Neural progenitor cell (in vitro differentiated cells): ENCODE measurements at regions not wholly inside any gene's neighbourhood (a gene's known extent, or its start where the extent isn't known, plus 50 kb on each side); places are given as distances from the start of the nearest gene placed in this dataset.

Experiments
- DNase-seq: peaks from one replicate; pipeline ENCODE4 v3.0.0-alpha.2; 2016; ENCODE audit warnings: low spot score
- H2AFZ ChIP-seq: fragments of 200-600 bp; sonication (generic); replicated peaks from 2 replicates; pipeline ENCODE4 v1.6.1; 2016; ENCODE audit warnings: antibody characterized with exemption
- H3F3A ChIP-seq: fragments of 200-600 bp; sonication (generic); 2 replicates; pipeline ENCODE4 v1.6.1; 2016; ENCODE audit warnings: antibody characterized with exemption, low read depth
- H3K27ac ChIP-seq: fragments of 200-600 bp; sonication (generic); 2 replicates; pipeline ENCODE4 v1.5.1; 2016; ENCODE audit warnings: mild to moderate bottlenecking
- H3K27me3 ChIP-seq: fragments of 200-600 bp; sonication (generic); 2 replicates; pipeline ENCODE4 v1.6.1; 2016; ENCODE audit warnings: mild to moderate bottlenecking, moderate library complexity
- H3K36me3 ChIP-seq: fragments of 200-600 bp; sonication (generic); 2 replicates; pipeline ENCODE4 v1.5.1; 2016
- H3K4me1 ChIP-seq: fragments of 200-600 bp; sonication (generic); 2 replicates; pipeline ENCODE4 v1.6.1; 2016; ENCODE audit warnings: mixed run types
- H3K4me2 ChIP-seq: fragments of 200-600 bp; sonication (generic); 2 replicates; pipeline ENCODE4 v1.6.1; 2016
- H3K4me3 ChIP-seq: fragments of 200-600 bp; sonication (generic); 2 replicates; pipeline ENCODE4 v1.5.1; 2016
- H3K79me2 ChIP-seq: fragments of 200-600 bp; sonication (generic); 2 replicates; pipeline ENCODE4 v1.6.1; 2016; ENCODE audit warnings: low read depth
- H3K9ac ChIP-seq: fragments of 200-600 bp; sonication (generic); 2 replicates; pipeline ENCODE4 v1.6.1; 2016
- H3K9me3 ChIP-seq: fragments of 200-600 bp; sonication (generic); 2 replicates; pipeline ENCODE4 v1.5.1; 2016; ENCODE audit warnings: low read depth
- H4K20me1 ChIP-seq: fragments of 200-600 bp; sonication (generic); 2 replicates; pipeline ENCODE4 v1.6.1; 2016; ENCODE audit warnings: low read depth
- H3K27ac Mint-ChIP-seq: 3 replicates; pipeline ENCODE4 v1.8.0; 2021; ENCODE audit warnings: mixed read lengths
- H3K27me3 Mint-ChIP-seq: 2 replicates; pipeline ENCODE4 v1.8.0; 2022; ENCODE audit warnings: low read depth, mild to moderate bottlenecking, inconsistent platforms, moderate library complexity, mixed read lengths; ENCODE audit not compliant: insufficient read depth
- H3K36me3 Mint-ChIP-seq: 3 replicates; pipeline ENCODE4 v1.8.0; 2021; ENCODE audit warnings: mixed read lengths
- H3K4me1 Mint-ChIP-seq: 3 replicates; pipeline ENCODE4 v1.8.0; 2021; ENCODE audit warnings: mixed read lengths
- H3K4me3 Mint-ChIP-seq: 3 replicates; pipeline ENCODE4 v1.8.0; 2021; ENCODE audit warnings: mild to moderate bottlenecking, moderate library complexity, mixed read lengths
- H3K9me3 Mint-ChIP-seq: 3 replicates; pipeline ENCODE4 v1.8.0; 2020; ENCODE audit warnings: mixed read lengths
- EZH2 ChIP-seq: fragments of 200-600 bp; sonication (generic); IDR thresholded peaks from 2 replicates; pipeline ENCODE4 v1.6.1; 2017; ENCODE audit warnings: antibody characterized with exemption, mild to moderate bottlenecking, moderate library complexity
- EZH2phosphoT487 ChIP-seq: fragments of 200-600 bp; sonication (generic); IDR thresholded peaks from 2 replicates; pipeline ENCODE4 v1.6.1; 2017; ENCODE audit warnings: antibody characterized with exemption
- TF ChIP-seq, protein P1 (sequence below): fragments of 200-600 bp; sonication (generic); IDR thresholded peaks from 2 replicates; pipeline ENCODE4 v1.5.1; 2017; ENCODE audit warnings: antibody characterized with exemption, mild to moderate bottlenecking

DNA sequence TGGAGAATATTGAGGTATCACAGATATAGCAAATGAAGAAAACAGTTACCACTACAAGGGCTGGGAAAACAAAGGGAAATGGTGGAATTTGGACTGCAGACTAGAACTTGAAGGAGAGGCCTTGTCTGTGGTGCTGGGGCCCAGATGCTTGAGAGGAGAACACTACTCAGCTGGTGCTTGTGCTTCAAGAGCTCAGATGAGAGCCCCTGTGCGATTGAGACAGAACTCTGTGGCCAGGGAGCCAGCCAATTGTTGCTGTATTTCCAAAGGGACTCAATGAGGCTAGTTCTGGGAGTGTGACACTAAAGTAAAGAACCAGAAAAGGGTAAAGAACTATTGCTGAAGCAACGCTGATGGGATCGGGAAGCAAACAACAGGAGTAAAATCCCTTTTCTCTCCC is 406.5 kb upstream of the SEMA3D start:
- Mint-ChIP-seq H3K27me3 (no peaks in the 10 kb centered on the region), H3K4me3 (no peak overlapping the region), H3K4me1 (no peaks in the 10 kb centered on the region), H3K9me3 (no peaks in the 10 kb centered on the region), H3K27ac (no peak overlapping the region), H3K36me3 (no peaks in the 10 kb centered on the region)
- no peaks in the 10 kb centered on the region for H3K79me2 ChIP-seq
- TF ChIP-seq EZH2phosphoT487 (no peak), EZH2 (no peak)
- TF ChIP-seq, protein P1, sequence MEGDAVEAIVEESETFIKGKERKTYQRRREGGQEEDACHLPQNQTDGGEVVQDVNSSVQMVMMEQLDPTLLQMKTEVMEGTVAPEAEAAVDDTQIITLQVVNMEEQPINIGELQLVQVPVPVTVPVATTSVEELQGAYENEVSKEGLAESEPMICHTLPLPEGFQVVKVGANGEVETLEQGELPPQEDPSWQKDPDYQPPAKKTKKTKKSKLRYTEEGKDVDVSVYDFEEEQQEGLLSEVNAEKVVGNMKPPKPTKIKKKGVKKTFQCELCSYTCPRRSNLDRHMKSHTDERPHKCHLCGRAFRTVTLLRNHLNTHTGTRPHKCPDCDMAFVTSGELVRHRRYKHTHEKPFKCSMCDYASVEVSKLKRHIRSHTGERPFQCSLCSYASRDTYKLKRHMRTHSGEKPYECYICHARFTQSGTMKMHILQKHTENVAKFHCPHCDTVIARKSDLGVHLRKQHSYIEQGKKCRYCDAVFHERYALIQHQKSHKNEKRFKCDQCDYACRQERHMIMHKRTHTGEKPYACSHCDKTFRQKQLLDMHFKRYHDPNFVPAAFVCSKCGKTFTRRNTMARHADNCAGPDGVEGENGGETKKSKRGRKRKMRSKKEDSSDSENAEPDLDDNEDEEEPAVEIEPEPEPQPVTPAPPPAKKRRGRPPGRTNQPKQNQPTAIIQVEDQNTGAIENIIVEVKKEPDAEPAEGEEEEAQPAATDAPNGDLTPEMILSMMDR = no peak
- no peaks in the 10 kb centered on the region for H3K9me3 ChIP-seq
- no peak overlapping the region for H3K4me3 ChIP-seq
- H3K36me3 ChIP-seq = no peaks in the 10 kb centered on the region
- H3K4me1 ChIP-seq = no peaks in the 10 kb centered on the region
- no peaks in the 10 kb centered on the region for H3F3A ChIP-seq
- DNase-seq = no peak
- H4K20me1 ChIP-seq = no peaks in the 10 kb centered on the region
- H3K9ac ChIP-seq = no peak overlapping the region
- no peak overlapping the region for H3K4me2 ChIP-seq
- peak overlapping the region; percentile 83 for H2AFZ ChIP-seq
- H3K27ac ChIP-seq = no peak overlapping the region
- no peaks in the 10 kb centered on the region for H3K27me3 ChIP-seq

- no peak overlapping the region for H3K4me3 ChIP-seq
- H3K4me1 ChIP-seq = no peaks in the 10 kb centered on the region
- no peak overlapping the region for H2AFZ ChIP-seq
- DNase-seq = no peak
- Mint-ChIP-seq H3K9me3 (no peaks in the 10 kb centered on the region), H3K36me3 (no peaks in the 10 kb centered on the region), H3K4me3 (no peak overlapping the region), H3K4me1 (no peaks in the 10 kb centered on the region), H3K27ac (no peak overlapping the region), H3K27me3 (no peaks in the 10 kb centered on the region)
- no peaks in the 10 kb centered on the region for H3K9me3 ChIP-seq
- H3K4me2 ChIP-seq = no peak overlapping the region
- no peak overlapping the region for H3K9ac ChIP-seq
- no peaks in the 10 kb centered on the region for H4K20me1 ChIP-seq
- no peaks in the 10 kb centered on the region for H3K36me3 ChIP-seq
- no peak for TF ChIP-seq EZH2phosphoT487
- no peaks in the 10 kb centered on the region for H3F3A ChIP-seq
- no peaks in the 10 kb centered on the region for H3K79me2 ChIP-seq
- H3K27me3 ChIP-seq = no peaks in the 10 kb centered on the region
- no peak overlapping the region for H3K27ac ChIP-seq
Observed at GRCh38 chr7:85587785-85588184, 400.9 kb upstream of the SEMA3D start.

DNA sequence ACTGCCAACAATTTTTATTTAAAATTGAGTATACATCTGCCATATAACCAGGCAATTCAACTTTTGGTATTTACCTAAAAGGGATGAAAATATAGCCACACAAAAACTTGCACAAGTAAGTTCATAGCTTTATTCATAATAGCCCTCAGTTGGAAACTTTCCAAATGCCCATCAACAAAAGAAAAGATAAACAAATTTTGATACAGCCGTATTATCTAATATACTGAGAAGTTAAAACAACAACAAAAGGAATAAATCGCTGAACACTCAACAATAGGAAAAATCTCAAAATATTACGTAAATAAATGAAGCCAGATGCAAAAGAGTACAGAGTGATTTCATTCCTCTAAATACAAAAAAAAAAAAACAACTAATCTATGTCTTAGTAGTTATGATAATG is 399.2 kb upstream of the SEMA3D start:
- no peaks in the 10 kb centered on the region for H3K36me3 Mint-ChIP-seq
- no peaks in the 10 kb centered on the region for H4K20me1 ChIP-seq
- no peaks in the 10 kb centered on the region for H3K27me3 Mint-ChIP-seq
- no peak overlapping the region for H3K27ac Mint-ChIP-seq
- no peaks in the 10 kb centered on the region for H3K79me2 ChIP-seq
- no peak overlapping the region for H3K27ac ChIP-seq
- H3K9ac ChIP-seq = no peak overlapping the region
- H3K4me3 Mint-ChIP-seq = no peak overlapping the region
- no peaks in the 10 kb centered on the region for H3K9me3 ChIP-seq
- no peaks in the 10 kb centered on the region for H3K4me1 Mint-ChIP-seq
- H3F3A ChIP-seq = no peaks in the 10 kb centered on the region
- no peaks in the 10 kb centered on the region for H3K27me3 ChIP-seq
- H3K9me3 Mint-ChIP-seq = no peaks in the 10 kb centered on the region
- no peaks in the 10 kb centered on the region for H3K4me1 ChIP-seq
- H2AFZ ChIP-seq = no peak overlapping the region
- no peak overlapping the region for H3K4me3 ChIP-seq
- TF ChIP-seq, protein P1 = no peak
- TF ChIP-seq EZH2 (no peak), EZH2phosphoT487 (no peak)
- H3K36me3 ChIP-seq = no peaks in the 10 kb centered on the region
- no peak overlapping the region for H3K4me2 ChIP-seq
- no peak for DNase-seq

- H3K36me3 ChIP-seq = no peaks in the 10 kb centered on the region
- H3K9me3 Mint-ChIP-seq = no peaks in the 10 kb centered on the region
- H3K9me3 ChIP-seq = no peaks in the 10 kb centered on the region
- H3K4me1 ChIP-seq = no peaks in the 10 kb centered on the region
- no peaks in the 10 kb centered on the region for H4K20me1 ChIP-seq
- no peak for DNase-seq
- no peak overlapping the region for H3K27ac ChIP-seq
- no peak overlapping the region for H3K9ac ChIP-seq
- TF ChIP-seq, protein P1 = no peak
- TF ChIP-seq EZH2phosphoT487 = no peak
- TF ChIP-seq EZH2 = no peak
- H3K4me3 ChIP-seq = no peak overlapping the region
- H3F3A ChIP-seq = no peaks in the 10 kb centered on the region
- H3K36me3 Mint-ChIP-seq = no peaks in the 10 kb centered on the region
- H3K4me1 Mint-ChIP-seq = no peaks in the 10 kb centered on the region
- no peak overlapping the region for H2AFZ ChIP-seq
- H3K27me3 Mint-ChIP-seq = no peaks in the 10 kb centered on the region
- H3K4me2 ChIP-seq = no peak overlapping the region
- H3K27ac Mint-ChIP-seq = no peak overlapping the region
- no peaks in the 10 kb centered on the region for H3K27me3 ChIP-seq
- H3K4me3 Mint-ChIP-seq = no peak overlapping the region
- no peaks in the 10 kb centered on the region for H3K79me2 ChIP-seq
Observed at GRCh38 chr7:85583131-85583953, 396.5 kb upstream of the SEMA3D start.
